Inflammatory macrophage treated with lipopolysaccharide for 4 hours (primary cell): ENCODE measurements at regions not wholly inside any gene's neighbourhood (a gene's known extent, or its start where the extent isn't known, plus 50 kb on each side); places are given as distances from the start of the nearest gene placed in this dataset.
"Not testable (repeated sequence)": the region's sequence is repeated elsewhere in the genome, so short reads cannot be mapped to it uniquely, and the experiment has no call there.

ENCODE experiments used
- DNase-seq: peaks from one replicate; pipeline ENCODE4 v3.0.0-alpha.2; 2020

DNA sequence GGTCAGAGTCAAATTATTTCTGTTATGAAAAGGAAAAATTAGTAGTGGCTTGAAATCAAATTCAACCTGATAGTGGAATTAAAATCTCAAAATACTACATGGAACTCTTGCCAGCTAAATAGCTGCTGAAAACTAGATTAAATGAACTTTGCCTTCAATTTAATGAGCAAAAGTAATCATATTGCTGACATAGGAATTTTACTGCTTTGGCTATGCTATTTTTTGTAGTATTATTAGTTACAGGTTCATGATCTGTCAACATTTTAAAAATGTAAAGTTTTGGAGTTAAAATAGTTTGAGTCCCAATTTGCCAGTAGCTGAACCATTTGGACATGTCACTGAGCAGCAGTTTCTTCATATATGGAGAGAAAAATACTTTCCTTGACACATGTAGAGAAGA, 81.4 kb downstream of the RERGL start:
- DNase-seq: no peak

DNA sequence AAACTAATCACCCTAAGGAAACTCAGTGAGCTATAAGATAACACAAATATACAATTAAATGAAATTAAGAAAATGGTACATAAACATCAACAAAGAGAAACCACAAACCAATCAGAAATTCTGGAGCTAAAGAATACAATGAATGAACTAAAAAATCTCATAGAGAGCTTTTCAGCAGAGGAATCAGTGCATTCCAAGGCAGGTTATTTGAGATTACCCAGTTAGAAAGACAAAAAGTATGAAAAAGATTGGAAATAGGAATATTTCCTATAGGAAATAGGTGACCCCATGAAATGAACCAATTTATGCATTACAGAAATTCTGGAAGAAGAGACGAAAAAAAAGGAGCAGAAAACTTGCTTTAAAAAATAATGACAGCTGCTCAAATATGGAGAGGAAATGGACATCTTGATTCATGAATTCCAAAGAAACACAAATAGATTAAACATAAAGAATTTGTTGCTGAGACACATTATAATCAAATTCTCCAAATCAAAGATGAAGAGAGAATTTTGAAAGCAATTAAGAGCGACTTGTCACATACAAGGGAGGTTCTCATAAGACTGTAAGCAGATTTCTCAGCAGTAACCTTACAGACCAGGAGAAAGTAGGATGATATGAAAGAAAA, 90.7 kb downstream of the RERGL start:
- DNase-seq: no peak

DNA sequence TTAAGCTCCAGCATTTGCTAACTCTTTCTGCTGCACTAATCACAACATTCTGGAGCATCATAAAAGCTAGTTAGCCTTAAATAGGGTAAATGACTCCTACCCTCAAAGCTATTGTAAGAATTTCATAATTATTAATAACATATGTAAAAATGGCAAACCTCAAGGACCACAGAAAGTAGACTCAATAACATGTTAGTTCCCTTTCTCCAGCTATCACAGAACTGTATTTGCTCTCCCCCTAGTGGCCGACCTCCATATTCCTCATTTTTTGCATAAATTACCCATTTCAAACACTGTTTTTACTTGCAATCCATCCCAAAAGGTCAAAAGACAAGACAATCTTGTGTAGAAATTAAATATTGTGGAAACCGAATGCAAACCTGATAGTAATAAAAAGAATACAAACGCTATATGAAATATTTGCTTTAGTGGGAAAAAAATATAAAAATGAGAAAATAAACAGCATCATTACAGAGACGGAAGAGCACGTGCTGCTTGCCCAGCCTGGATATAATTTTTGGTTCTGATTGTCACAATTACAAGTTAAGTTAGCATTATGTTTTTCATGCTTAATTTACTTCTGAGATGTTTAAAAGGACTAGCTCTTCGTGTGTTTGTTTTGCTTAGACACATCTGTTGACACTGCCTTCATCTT, 97.9 kb downstream of the RERGL start:
- peak; percentile 26 for DNase-seq

DNA sequence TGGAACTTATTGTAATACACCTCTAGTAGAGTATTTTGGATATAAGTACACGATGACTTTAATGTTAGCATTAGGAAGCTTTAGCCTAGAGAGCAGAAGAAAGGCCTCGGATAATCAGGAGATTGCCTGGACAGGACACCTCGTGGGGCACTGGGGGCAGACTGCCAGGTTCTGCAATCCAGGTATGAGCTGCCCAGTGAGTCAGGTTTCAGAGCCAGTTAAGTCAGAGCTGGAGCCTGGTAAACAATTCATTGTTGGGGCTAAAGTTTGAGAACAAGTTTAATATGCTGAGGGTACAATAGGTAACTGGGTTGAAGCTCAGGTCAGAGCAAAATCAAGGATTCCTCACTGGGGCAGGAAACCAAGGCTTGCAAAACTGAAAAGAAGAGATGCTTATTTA, 107.4 kb downstream of the RERGL start:
- DNase-seq: no peak

DNA sequence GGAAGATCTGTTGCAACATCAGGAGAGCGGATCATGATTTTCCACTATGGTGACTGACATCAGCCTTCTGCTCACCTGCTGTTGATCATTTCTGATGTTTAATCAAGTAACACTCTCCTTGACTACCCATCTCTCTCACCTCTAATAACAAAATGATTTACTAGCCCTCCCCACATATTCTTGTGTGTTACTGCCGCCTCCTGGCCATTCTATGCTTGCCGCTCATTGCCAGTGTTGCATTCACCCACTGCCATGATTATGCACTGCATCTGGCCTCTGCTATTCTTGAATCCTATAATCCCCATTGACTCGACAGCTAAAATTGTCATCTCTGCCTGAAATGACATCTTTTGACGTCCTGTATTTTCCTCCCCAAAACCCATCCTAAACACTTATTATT, 113.8 kb downstream of the RERGL start:
- DNase-seq: no peak

DNA sequence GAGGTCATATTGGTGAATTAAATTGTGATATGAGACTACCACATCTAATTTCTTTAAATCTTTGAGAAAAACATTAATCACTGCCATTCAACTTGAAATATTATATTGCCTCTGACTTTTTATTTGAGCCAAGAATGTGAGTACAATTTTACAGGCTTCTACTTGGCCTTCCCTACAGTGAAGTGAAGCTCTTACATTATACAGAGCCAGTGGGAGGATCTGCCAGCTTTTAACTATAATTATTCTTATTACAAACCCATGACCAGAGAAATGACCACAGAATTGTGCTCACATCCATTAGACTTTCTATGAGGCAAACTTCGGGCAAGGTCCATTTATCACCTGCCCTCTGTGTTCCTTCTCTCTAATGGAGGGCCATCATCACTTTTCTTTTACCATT, 114.2 kb downstream of the RERGL start:
- DNase-seq: no peak

DNA sequence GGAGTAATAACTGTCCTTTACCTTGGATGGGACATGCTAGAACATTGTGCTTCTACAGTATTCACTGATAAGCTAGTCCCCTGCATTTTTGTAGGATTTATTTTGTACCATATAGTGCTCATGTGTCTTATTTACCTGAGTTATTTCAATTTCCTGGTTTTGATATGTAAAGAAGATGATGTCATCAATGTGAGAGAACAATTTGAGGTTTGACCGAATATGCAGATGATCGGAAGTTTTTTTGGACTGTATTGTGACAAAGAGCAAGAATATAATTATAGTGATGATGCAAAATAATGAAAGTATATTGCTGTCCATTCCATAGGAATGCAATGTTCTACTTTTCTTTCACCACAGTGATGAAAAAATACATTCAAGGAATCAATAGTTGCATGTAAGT, 114.8 kb downstream of the RERGL start:
- no peak for DNase-seq

DNA sequence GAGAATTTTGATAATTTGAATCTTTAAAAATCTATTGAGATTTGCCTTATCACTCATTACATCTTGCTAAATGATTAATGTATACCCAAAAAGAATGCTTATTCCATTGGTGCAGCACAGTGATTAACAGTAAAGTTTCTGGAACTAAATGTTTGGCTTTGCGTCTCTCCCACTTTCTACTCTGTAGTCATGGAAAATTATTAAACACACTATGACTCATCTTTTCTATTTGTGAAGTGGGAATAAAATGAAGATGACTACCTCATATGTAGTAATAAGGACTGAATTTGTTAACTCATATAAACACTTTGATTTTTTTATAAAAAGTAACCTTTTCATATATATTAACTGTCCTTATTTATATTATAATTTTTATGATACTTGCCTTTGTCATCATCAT, 118.1 kb downstream of the RERGL start:
- DNase-seq: no peak

DNA sequence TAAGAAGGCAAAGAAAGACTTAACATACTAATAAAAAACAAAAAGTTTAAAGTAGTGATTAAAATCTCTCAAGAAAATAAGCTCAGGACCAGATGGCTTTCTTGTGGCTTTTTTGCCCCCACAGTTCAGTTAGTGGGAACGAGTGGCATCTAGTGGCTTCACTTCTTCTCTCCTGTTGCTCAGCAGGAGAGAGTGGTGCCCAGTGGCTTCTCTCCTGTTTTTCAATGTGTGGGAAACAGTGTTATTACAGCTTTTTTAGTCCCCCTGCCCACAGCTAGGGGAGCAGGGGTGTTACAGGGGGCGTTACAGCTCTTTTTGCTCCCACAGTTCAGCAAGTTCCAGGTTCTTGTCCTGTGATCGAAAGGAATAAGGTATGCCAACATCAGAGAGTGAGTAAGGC, 135.2 kb downstream of the RERGL start:
- no peak for DNase-seq

DNA sequence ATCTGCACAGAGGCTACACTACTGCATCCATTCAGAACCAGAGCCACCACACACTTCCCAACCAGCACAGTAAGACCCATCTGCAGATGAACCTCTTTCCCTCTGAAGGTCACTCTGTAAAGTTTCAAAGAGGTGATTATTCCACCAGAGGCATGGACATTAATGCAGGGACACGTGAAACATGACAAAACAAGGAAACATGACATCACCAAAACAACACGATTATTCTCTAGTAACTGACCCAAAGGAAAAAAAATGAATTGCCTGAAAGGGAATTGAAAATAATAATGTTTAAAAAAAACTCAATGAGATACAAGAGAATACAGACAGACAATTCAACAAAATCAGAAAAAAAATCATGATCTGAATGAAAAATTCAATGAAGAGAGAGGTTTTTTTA, 139.1 kb downstream of the RERGL start:
- DNase-seq: no peak

DNA sequence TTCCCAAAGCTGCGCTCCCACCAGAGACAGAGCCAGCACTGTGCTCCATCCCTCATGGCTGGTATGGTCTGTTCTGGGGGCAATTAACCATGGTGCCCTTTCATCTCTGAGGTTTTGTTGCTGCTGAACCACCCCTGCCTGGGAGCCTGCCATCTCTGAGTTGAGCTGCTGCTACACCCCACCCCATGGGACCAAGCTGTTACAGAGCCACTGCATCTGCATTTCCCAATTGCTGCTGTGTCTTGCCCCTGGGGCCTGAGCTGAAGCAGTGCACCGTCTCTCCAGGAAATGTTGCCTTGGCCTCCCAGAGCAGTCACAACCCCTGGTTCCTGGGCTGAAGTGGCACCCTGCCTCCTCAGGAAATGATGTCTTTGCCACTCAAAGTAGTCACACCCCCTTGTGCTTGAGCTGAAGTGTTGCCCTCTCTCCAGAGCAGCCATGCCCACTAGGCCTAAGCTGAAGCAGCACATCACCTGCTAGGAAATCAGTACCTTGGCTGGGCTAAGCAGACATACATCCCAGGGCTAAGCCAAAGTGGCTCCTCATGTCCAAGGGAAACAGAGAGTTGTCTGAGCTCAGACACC, 140.3 kb downstream of the RERGL start:
- DNase-seq: no peak

DNA sequence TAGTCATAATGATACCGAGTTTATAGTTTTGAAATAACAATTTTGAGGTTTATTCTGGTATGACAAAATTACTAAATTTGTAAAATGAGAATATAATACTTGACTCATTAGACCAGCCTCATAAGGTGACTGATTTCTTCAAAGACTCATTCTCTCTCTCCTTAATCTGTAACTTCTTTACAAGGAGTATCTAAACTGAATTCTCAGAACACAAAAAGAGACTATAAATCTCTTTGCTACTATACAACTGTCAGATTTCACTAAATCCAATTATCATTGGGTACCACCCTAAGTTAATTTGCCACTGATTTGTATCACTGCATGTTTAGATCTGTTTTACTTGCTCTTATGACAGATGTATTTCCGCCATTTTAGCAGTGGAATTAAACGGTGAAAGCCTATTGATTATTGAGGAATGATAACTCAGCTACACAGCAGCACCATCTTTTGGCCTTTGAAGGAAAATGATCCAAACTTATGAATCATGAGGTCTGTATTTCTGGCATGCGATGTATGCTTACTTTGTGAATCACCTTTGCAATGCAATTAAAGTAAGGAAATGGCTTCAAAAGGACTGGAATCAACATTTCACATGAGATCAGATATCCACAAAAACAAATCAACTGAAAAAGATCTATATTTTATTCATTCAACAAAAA, 161.2 kb downstream of the RERGL start:
- DNase-seq: no peak

DNA sequence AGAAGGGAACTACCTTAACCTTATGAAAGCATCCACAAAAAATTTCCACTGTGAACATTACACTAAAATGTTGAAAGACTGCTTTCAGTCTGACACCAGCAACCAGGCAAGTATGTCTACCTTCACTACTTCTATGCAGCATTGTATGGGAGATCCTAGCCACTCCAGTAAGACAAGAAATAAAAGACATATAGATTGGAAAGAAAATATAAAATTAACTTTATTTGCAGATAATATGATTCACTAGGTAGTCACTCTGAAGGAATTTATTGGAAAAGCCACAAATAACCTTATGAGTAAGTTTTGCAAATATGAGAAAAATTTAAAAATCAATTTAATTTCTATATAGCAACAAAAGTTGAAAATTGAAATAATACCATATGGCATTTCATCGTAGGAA, 172.0 kb downstream of the RERGL start:
- no peak for DNase-seq

DNA sequence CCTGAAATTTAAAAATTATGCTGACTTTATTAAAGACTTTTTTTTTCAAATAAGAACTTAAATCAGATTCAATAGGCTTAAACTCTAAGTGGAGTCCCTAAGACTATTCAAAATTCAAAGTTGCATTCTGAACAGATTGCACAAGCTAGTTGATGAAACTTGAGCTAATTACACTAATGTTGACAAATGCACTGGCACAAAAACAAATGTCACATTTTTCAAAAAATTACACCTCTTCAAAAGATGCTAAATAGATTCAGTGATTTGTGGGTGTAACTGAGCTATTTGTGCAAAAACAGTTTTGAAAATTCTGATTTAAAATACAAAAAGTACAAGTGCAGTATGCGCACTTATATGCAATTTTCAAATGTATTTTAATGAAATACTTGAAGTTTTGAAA, 205.4 kb downstream of the RERGL start:
- DNase-seq: no peak

DNA sequence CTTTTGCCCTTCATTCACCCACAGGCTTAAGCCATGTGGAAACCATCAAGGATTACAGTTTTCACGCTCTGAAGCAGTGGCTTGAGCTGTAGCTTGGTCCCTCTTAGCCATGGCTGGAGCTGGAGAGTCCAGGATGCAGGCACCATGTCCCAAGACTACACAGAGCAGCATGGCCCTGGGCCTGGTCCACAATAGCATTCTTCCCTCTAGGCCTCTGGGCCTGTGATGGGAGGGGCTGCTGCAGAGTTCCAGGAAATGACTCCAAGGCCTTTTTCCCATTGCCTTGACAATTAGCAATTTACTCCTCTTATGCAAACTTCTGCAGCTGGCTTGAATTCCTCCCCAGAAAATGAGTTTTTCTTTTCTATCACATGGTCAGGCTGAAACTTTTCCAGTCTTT, 211.3 kb downstream of the RERGL start:
- no peak for DNase-seq

DNA sequence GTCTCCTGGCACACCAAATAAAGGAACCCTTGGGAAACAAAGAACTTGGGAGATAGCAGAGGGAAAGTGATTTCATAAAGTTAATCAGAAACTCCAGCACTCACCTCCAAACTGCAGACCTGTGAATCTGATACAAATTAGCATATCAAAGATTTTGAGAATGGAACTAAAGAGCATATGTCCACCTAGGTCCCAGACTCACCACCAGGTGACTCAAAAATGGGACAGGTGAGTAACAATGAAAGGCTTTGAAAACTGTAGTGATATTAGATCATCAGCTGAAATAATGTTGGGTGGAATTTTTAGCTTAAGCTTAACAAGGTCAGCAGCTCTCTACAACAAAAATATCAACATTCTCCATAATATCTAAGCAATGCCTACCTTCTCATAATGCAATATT, 214.8 kb downstream of the RERGL start:
- no peak for DNase-seq

DNA sequence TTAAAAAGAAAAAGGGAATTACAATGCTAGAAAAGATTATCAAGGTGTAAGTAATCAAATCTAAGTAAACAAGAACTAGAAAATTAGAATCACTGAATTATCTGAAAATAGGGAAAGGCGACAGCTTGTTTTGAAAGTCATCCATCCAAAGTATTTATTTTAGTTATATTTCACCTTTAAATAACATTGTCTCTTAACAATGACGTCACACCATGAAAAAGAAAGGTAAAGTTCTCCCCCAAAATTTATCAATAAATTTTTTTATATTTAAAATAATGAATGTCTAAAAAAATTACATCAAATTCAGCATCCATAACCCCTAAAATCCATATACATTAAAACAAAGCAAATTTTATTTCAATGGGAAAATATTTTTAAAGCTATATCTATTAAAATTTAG, 223.2 kb downstream of the RERGL start:
- DNase-seq: no peak

DNA sequence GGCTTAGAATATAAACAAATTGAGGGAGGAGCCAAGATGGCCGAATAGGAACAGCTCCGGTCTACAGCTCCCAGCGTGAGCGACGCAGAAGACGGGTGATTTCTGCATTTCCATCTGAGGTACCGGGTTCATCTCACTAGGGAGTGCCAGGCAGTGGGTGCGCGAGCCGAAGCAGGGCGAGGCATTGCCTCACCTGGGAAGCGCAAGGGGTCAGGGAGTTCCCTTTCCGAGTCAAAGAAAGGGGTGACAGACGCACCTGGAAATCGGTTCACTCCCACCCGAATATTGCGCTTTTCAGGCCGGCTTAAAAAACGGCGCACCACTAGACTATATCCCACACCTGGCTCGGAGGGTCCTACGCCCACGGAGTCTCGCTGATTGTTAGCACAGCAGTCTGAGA, 234.4 kb downstream of the RERGL start:
- not testable (repeated sequence) for DNase-seq

DNA sequence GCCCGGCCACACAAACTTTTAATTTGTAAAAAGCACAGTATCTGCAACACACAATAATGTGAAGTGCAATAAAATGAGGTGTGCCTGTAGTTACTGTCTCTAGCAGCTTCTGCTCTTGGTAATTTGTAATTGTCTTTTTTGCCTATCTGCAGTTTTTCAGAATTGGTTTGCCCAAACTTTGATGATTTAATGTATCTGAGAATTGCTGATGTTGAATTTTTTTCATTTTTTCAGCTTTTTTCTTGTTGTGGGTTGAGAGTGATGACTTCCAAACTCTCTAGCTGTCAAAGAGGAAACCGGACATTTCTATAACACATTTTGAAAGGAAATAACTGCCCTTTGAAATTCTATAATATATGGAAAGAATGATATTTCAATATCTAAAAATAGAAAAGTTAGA, 236.9 kb downstream of the RERGL start:
- DNase-seq: no peak

DNA sequence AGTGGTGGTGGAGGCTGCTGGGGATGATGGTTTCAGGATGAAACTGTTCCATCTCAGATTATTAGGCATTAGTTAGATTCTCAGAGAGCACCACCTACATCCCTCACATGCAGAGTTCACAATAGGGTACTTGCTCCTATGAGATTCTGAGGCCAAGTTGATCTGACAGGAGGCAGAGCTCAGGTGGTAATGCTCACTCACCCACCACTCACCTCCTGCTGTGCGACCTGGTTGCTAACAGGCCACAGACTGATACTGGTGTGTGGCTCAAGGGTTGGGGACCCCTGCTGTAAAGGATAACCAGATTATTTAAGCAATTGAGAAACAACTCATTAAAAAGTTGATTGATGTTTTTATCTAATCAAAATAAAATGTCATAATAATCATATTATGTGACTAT, 248.5 kb downstream of the RERGL start:
- DNase-seq: no peak

DNA sequence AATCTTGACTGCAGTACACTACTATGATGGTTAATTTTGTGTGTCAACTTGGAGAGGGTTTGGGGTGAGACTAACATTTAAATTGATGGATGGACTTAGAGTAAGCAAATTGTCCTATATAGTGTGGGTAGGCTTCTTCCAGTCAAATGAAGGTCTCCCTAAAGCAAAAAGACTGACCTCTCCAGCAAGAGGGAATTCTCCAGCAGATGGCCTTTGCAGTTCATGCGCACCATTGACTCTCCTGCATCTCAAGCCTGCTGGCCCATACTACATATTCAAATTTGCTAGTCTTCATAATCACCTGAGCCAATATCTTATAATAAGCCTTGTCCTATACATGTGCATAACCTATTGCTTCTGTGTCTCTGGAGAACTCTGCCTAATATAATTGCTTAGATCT, 260.2 kb downstream of the RERGL start:
- DNase-seq: no peak

DNA sequence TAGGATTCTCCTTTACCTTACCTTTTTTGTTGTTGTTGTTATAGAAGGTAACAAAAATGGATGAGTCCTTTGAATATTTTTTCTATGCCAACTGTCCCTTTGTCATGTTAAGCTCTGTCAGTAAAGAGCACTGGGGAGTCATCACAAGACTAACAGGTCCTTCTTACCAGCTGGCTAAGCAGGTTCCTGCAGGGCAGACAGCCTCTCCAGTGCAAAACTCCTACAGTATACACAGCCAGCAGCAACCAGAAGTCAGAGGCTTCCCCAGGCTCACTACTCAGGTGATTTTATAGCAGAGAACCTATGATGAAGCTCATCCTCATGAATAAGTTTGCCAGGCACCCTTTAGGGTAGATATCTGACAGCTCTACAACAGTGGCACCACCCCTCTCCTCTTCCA, 271.1 kb downstream of the RERGL start:
- no peak for DNase-seq

DNA sequence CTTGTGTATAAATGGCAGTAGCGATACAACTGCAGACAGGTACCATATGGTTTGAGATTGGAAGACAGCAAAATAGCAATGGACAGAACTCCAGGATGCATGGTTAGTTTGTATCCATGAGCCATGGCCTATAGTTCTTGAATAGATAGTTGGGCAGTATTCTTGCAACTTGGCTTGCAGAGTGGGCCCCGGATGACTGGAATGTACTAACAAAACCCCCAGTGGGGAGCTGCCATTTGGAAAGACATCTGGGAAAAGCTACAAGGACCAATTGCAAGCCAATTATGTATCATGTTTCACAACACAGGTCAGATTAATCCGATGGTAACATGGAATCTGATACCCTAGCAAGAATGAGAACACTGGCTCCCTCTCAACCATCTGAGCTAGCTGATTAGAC, 279.6 kb downstream of the RERGL start:
- no peak for DNase-seq

DNA sequence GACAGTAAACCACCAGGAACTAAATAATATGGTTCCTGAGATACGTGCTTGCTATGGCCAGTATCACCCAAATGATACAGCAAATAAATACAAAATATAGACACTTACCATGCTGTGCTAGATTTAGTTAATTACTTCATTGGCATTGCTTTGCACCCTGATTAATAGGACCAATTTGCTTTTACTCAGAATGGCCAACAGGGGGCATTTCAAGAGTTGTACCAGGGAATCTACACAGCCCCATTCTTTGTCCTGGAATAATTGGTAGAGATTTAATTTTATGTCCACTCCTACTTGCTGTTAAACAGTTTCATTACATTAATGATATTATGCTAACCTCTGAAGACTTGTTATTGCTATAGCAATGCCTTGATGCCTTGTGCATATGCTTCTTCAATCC, 280.8 kb downstream of the RERGL start:
- DNase-seq: no peak
